Thoracic aorta (tissue), 2 donors: ENCODE measurements at regions not wholly inside any gene's neighbourhood (a gene's known extent, or its start where the extent isn't known, plus 50 kb on each side); places are given as distances from the start of the nearest gene placed in this dataset.

Experiments used
- ATAC-seq: fragments of 150-250 bp; one replicate; pipeline ENCODE4 v1.8.0; 2017; ENCODE audit warnings: low read depth; ENCODE audit not compliant: insufficient number of reproducible peaks, low FRiP score
- DNase-seq: peaks from one replicate; pipeline ENCODE4 v3.0.0-alpha.2; 2020; ENCODE audit warnings: low spot score
- H3K27ac ChIP-seq, 2 donors: fragments of 200-600 bp; sonication (generic); 1 replicate in 1 of 2; 2 replicates in 1 of 2; pipeline ENCODE4 v1.5.1; 2016; ENCODE audit warnings: mild to moderate bottlenecking in 2 of 2, moderate library complexity in 2 of 2
- H3K27me3 ChIP-seq: fragments of 200-600 bp; sonication (generic); replicated peaks from 2 replicates; pipeline ENCODE4 v1.6.0; 2016; ENCODE audit warnings: mild to moderate bottlenecking; ENCODE audit not compliant: insufficient read depth
- H3K36me3 ChIP-seq: fragments of 200-600 bp; sonication (generic); one replicate; pipeline ENCODE4 v1.5.1; 2016
- H3K4me1 ChIP-seq, 2 donors: fragments of 200-600 bp; sonication (generic); 1 replicate in 1 of 2; 2 replicates in 1 of 2; pipeline versions ENCODE4 v1.5.1 to v1.6.0; 2016; ENCODE audit warnings: low read depth in 2 of 2, mild to moderate bottlenecking in 1 of 2; ENCODE audit not compliant: control insufficient read depth in 1 of 2
- H3K4me3 ChIP-seq: fragments of 200-600 bp; sonication (generic); 2 replicates; pipeline ENCODE4 v1.5.1; 2016; ENCODE audit warnings: mild to moderate bottlenecking
- H3K9me3 ChIP-seq: fragments of 200-600 bp; sonication (generic); 2 replicates; pipeline ENCODE4 v1.5.1; 2016
- TF ChIP-seq, protein P1 (sequence below): fragments of 200-600 bp; sonication (generic); IDR thresholded peaks from one replicate; pipeline ENCODE4 v1.5.1; 2019; ENCODE audit warnings: antibody characterized with exemption

DNA sequence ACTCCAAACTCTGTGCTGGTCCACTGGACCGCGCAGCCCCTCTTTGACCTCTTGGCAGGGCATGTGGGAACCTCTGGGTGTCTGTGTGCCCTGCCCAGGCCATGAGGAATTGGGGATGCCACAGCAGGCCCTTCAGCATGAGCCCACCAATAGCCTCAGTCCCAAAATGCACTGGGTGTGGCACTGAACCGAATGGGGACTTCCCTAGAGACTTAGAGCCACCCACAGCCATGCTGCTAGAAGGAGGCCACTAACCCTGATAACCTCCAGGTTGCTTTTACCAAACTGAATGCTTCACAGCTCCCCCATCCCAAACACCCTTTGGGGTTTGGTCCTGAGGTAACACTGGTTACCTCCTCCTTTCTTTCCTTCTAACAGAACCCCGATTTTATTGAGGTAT is 302.7 kb downstream of the PIK3R1 start:
- no peaks in the 10 kb centered on the region for H3K27me3 ChIP-seq

DNA sequence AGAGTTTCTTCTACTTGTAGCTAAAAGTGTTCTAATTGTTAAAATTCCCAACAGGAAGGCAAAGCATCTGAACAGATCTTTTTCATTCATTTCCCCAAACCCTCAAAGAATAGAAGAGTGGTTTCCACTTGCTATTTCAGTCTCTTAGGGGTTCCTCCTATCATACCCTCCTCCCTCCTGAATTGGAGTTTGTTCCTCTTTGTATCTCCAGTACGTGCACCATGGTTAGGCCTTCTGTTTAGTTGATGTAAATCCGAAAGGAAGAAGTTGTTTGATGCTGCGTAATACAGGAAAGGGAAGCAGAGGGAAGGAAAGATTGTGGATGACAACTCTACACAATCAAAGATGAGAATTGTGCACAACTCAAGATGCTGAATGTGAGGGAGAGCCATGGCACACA is 303.6 kb downstream of the PIK3R1 start:
- Histone ChIP-seq H3K4me1 (peaks cover 0 to 2% of the 10 kb centered on the region in 2 donors), H3K4me3 (no peak overlapping the region), H3K36me3 (no peaks in the 10 kb centered on the region), H3K9me3 (no peaks in the 10 kb centered on the region), H3K27ac (no peak overlapping the region), H3K27me3 (no peaks in the 10 kb centered on the region)
- no peak for DNase-seq
- ATAC-seq = no peak
- TF ChIP-seq, protein P1, sequence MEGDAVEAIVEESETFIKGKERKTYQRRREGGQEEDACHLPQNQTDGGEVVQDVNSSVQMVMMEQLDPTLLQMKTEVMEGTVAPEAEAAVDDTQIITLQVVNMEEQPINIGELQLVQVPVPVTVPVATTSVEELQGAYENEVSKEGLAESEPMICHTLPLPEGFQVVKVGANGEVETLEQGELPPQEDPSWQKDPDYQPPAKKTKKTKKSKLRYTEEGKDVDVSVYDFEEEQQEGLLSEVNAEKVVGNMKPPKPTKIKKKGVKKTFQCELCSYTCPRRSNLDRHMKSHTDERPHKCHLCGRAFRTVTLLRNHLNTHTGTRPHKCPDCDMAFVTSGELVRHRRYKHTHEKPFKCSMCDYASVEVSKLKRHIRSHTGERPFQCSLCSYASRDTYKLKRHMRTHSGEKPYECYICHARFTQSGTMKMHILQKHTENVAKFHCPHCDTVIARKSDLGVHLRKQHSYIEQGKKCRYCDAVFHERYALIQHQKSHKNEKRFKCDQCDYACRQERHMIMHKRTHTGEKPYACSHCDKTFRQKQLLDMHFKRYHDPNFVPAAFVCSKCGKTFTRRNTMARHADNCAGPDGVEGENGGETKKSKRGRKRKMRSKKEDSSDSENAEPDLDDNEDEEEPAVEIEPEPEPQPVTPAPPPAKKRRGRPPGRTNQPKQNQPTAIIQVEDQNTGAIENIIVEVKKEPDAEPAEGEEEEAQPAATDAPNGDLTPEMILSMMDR = no peak

More for the DNA sequence above, 302.7 kb downstream of the PIK3R1 start:
- Histone ChIP-seq H3K36me3 (no peaks in the 10 kb centered on the region), H3K9me3 (no peaks in the 10 kb centered on the region), H3K4me1 (peaks cover 0 to 2% of the 10 kb centered on the region in 2 donors), H3K27ac (no peak overlapping the region), H3K4me3 (no peak overlapping the region)
- no peak for ATAC-seq
- TF ChIP-seq, protein P1 = no peak
- DNase-seq = no peak

DNA sequence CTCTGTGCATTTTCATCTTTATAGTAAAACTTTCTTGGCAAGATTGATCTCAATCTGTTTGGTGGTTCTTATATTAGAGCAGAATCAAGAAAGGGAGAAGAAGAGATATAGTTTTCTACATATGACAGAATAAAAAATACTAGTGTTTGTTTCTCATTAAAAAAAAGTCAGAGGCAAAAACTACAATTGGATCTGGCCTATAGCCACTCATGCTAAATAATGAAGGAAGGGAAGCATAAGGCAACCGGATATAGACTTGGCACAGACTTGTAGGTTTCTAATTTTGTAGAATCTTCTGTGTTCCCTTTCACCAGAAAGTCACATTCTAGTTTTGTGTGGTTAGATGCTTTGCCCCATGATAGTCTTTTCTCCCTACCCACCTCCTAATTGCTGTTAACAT is 306.2 kb downstream of the PIK3R1 start:
- Histone ChIP-seq H3K9me3 (no peaks in the 10 kb centered on the region), H3K36me3 (no peaks in the 10 kb centered on the region), H3K4me1 (peaks cover 0 to 2% of the 10 kb centered on the region in 2 donors), H3K27ac (no peak overlapping the region), H3K4me3 (no peak overlapping the region), H3K27me3 (no peaks in the 10 kb centered on the region)
- TF ChIP-seq, protein P1 = no peak
- ATAC-seq (no peak), DNase-seq (no peak)

DNA sequence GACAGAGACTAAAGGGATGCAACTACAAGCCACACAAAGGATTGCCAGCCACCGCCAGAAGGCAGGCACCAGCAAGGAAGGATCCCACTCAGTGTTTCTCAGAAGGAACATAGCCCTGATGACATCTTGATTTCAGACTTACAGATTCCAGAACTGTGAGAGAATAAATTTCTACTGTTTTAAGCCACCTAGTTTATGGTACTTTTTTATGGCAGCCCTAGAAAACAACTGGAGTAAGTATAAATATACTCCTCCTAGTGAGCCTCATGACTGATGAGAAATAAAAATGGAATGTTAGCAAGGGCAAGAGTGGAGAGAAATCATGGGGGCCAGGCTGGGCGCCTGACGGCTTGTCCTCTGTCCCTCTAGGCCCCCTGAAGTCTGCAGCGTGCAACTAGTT is 307.3 kb downstream of the PIK3R1 start:
- no peak for ATAC-seq
- Histone ChIP-seq H3K9me3 (peaks cover under 1% of the 10 kb centered on the region), H3K27ac (no peak overlapping the region), H3K27me3 (no peaks in the 10 kb centered on the region), H3K4me1 (peaks cover 0 to 2% of the 10 kb centered on the region in 2 donors), H3K4me3 (no peak overlapping the region), H3K36me3 (no peaks in the 10 kb centered on the region)
- TF ChIP-seq, protein P1 = no peak
- no peak for DNase-seq

DNA sequence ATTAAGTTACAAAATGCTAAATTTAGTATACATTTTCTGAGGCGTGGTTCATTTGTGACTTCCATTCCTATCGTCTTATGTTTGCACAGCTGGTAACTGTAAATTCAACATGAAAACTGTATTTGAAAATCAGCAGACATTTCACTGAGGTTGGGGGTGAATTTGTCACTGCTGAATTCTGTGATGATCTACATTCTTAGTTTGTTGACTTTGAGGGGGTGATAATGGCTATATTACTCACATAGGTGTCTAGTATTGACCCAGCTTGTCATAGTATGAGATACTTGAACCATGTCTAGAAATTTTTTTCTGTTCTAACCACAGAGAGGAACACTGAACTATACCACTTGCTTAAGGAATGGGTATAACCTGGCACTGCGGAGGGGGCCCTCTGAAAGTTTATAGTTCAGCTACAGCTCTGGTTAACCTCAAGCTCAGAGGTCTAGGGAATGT is 313.3 kb downstream of the PIK3R1 start:
- DNase-seq (no peak), ATAC-seq (no peak)
- H3K4me1 ChIP-seq = peaks cover 11 to 23% of the 10 kb centered on the region in 2 donors
- H3K36me3 ChIP-seq = no peaks in the 10 kb centered on the region
- H3K9me3 ChIP-seq = peaks cover 3% of the 10 kb centered on the region
- no peak overlapping the region for H3K27ac ChIP-seq
- no peaks in the 10 kb centered on the region for H3K27me3 ChIP-seq
- no peak overlapping the region for H3K4me3 ChIP-seq
- TF ChIP-seq, protein P1 = no peak
